OCI-M1 (cell line): ENCODE measurements at regions not wholly inside any gene's neighbourhood (a gene's known extent, or its start where the extent isn't known, plus 50 kb on each side); places are given as distances from the start of the nearest gene placed in this dataset.
"Not testable (repeated sequence)": the region's sequence is repeated elsewhere in the genome, so short reads cannot be mapped to it uniquely, and the experiment has no call there.

Experiments used
- DNase-seq: peaks from one replicate; lab custom pipeline; 2025; lab: John Stamatoyannopoulos, UW

DNA sequence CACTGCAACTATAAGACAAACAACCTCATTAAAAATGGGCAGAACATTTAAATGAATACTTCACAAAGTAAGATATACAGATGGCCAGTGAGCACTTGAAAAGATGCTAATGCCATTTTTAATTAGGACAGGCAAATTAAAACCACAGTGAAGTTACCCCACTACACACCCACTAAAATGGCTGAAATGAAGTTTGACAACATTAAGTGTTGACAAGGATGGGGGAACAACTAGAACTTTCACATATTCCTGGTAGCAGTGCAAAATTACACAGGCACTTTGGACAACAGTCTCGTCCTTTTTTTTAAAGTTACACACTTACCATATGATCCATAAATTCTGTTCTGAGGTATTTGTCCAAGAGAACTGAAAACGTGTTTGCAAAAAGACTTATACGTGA is 278.9 kb upstream of the DIO3 start:
- DNase-seq = no peak

DNA sequence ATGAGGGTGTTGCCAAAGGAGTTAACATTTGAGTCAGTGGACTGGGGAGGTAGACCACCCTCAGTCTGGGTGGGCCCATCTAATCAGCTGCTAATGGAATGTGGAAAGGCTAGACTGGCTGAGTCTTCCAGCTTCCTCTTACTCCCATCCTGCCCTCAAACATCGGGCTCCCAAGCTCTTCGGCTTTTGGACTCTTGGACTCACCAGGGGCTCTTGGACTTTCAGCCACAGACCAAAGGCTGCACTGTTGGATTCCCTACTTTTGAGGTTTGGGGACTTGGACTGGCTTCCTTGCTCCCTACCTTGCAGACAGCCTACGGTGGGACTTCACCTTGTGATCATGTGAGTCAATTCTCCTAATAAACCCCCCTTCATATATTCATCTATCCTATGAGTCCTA is 276.6 kb upstream of the DIO3 start:
- no peak for DNase-seq

DNA sequence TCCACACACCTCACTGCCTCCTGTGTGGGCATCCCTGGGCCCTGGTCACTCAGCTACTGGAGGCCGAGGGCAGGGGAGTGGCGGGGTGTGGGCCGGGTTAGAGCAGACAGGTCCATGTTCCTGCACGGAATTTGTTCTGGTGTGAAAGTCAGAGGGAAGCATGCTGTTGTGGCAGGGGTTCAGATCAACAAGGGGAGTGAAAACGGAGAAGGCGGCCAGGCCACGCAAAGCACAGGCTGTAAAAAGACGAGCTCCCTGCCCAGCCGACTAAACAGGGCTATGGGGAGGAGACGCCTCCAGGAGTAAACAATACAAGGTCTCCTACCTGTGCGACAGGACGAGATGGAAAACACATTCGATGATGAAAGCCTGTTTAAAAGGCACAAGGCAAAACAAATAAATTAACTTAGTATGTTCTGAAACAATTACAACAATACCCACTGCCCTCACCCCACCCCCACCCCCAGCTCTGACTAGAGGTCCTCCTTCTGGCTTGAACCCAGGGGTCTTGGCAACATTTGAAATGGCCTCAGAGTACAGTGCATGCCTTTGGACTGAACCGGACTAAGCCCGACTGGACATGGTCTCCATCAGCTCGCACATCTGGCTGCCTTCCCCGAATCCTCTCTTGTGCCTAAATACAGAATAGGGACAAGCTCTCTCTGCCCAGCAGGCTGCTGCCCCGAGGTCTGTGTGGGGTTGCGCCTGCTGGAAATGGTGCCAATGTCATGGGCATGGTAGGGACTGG is 274.9 kb upstream of the DIO3 start:
- no peak for DNase-seq

DNA sequence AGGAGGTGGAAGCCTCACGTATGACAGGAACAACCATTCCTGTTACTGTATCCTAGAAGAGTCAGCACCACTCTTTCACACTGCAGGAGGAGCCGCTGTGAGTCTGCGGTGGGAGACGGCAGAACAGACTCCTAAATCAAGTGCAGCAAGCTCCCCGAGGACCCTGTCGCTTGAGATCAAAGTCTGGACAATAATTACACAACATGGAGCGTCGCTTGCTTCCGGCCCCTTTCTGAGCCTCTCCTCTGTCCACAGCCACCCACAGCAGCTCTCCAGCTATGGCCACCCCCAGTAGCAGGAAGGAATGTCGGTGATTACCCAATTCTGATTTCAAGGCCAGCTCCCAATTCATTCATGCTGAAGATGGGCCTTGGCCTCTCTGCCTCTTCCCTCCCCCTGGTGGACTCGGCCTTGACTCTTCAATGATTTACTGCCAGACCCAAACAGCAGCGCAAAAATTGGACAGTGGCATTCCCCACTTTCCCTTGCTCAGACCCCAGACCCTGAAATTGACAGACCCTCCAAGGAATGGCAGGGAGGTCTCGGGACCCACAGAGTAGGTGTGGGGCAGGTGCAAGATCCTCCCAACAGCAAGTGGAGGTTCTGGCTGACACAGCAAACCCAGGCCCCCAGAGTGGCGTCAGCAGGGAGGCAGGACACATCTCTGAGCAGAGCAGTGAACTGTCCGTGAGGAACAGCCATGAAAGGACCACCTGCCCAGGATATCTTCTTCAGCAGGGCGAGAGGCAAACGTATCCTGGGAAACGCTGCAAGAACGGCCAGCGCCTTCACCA is 272.7 kb upstream of the DIO3 start:
- DNase-seq = no peak

DNA sequence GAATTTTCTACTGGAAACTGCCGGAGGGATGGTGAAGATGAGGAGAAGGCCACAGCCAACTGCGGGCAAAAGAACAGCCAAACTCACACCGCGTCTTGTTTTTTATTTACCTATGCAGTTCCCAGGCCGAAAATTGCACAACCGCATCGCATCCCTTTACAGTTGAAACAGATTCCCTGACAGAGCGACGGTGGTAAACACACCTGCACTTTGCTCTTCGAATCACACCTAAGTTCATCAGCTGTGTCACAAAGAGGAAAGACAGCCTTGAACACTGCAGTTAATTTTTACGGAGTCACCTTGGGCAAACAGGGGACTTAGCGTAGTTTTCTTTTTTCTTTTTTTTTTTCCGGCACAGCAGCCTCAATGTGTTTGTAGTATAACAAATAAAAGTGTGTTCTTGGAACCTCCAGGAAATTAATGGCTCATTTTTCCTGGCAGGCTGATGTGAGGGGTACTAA is 272.0 kb upstream of the DIO3 start:
- no peak for DNase-seq

DNA sequence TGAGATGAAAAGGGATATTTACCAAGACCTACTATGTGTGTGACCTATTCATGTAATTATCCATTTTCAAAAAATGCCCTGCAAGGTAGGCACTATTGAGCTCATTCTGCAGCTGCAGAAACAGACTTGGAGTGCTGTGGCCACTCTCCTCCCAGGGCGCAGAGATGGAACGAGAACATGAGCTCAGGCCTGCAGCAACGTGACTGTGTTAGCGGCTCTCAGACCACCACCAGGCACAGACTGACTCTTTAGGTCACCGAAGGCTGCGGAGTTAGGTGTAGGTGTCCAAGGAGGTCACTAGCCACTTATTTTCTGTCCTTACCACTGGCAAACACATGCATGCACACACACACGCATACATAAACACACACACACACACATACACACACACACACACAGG is 271.4 kb upstream of the DIO3 start:
- no peak for DNase-seq

DNA sequence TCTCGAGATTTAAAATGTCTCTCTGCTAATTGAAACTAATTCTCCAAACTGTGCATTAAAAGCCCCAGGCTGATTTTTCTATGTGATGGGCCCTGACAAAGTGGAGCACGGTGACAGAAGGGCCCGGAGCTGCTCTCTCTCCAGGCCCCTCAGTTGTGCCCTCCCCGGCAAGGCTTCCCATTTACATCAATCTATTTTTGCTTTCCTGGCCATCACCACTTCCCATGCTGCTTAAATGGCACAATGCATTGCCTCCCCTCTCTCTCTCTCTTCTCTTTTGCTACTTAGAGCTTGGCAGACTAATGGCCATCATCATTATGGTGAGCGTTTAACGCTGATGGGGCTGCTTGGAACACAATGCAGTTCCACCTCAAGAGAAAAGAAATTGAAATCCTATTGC is 270.7 kb upstream of the DIO3 start:
- DNase-seq = no peak

DNA sequence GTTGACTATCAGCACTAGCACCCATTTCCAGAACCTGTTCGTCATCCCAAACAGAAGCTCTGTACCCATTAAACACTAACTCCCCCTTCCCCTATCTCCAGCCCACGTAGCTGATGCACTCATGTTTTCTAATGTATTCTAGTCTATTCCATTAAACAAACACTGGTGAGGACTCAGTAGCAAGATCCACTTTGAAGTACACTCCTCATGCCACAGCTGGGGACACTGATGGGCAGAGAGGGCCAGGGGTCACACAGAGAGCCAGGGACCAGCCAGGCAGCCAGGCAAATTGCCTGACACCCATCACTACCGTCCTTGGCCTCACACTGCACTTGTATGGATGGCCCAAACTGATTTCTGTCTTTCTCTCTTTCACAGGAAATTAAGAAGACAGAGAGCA is 269.9 kb upstream of the DIO3 start:
- no peak for DNase-seq

DNA sequence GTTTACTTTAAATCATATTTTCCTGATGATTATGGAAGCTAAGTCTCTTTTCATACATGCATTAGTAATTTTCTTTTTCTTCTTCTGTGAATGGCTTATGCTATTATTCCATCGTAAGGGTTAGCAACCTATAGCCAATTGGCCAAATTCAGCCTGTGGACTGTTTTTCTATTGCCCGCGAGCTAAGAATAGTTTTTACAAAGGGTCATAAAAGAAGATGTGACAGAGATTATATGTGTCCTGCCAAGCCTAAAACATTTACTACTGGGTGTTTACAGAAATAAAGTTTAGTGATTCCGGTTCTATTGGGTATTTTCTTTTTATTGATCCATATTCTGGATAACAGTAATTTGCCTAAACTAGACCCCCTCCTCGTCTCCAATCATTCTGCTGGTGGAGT is 268.8 kb upstream of the DIO3 start:
- DNase-seq = no peak

DNA sequence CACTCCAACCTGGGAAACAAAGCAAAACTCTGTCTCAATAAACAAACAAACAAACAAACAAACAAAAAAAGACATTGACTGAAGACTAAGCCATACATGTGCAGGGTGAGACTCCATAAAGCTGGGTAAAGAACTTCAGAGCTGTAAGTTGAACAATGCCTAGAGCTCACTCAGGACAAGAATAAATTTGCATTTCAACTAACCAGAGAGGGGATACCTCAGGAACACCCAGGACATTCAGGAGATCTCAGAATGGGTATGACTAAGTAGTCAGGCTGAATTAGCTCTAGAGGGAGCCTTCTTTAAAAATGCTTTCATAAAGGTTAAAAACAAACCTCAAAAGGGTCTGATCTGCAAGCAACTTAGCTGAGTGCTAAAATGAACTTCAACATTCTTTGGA is 267.7 kb upstream of the DIO3 start:
- DNase-seq = no peak

DNA sequence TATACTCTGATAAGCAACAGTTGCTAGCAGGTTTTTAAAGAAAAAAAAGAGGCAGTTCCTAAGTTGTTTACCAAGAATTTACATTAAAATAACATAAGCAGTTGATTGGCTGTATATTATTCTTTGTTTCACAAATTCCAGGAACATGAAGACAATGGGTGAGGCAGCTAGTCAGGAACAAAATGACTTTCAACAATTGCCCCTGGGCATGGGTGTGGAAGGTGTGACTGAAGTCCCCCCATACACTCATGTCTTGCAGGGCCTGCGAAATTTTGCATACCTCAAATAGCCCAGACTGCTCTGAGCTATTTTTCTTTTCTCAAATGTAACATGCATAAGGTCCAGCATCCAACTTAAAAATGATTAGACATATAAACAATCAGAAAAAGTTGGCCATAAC is 267.2 kb upstream of the DIO3 start:
- DNase-seq = no peak

DNA sequence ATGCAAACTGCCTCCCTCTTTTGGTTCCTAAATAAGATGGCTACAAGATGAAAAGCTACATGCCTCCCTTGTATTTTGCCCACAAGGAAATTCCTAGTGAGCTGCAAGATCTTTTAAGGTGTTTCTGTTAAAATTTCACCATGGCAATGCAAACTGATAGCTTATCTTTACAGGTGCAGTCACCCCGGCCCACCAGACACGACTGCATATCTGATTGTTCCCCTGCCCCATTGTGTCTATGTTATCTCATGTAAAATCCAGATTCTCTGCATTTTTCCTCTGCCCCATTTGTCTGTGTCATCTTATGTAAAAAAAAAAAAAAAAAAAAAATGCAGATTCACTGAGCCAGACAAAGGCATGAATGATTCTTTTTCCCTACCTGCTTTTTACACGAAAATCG is 261.5 kb upstream of the DIO3 start:
- not testable (repeated sequence) for DNase-seq

DNA sequence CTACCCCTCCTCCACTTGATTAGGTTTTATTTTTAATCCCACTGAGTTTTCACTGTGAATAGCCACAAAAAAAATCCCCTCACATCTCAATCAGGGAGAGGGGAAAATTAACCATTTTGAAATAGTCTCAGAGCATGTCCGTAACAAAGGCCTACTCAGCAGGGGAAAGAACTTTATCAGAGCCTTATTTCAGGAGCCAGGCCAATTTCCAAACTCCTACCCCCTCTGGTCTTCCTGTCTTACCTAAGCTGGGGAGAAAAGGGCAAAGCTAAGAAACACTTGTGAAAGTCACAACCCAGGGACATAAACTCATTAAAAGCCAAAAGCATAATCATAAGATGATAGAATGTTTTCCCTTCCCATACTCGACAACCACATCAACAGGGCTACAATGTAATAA is 260.3 kb upstream of the DIO3 start:
- DNase-seq = no peak

DNA sequence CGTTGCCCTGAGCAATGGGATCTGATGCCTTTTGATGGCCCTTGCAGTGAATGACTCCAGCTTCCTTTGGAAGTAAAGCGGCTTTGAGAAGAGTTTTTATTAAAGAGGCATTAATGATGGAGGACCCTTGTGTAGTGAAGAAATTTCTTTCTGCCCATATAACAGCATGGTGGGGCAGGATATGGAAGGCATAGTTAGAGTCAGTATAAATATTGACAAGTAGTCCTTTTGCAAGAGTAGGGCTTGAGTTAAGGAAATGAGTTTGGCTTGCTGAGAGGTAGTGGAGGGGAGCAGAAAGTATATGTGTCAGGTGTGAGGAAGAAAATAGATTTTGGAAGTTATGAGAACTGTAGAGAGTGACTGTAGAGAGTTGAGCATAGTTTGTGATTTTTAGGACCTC is 254.1 kb upstream of the DIO3 start:
- DNase-seq = not testable (repeated sequence)

DNA sequence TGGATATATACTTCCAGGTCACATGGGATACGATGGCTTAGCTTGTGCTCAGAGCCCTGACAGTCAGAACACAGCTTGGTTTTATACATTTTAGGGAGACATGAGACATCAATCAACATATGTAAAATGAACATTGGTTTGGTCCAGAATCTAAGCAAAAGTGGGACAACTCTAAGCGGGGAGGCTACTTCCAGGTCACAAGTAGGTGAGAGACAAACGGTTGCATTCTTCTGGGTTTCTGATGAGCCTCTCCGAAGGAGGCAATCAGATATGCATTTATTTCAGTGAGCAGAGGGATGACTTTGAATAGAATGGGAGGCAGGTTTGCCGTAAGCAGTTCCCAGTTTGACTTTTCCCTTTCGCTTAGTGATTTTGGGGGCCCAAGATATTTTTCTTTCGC is 250.1 kb upstream of the DIO3 start:
- DNase-seq = not testable (repeated sequence)

DNA sequence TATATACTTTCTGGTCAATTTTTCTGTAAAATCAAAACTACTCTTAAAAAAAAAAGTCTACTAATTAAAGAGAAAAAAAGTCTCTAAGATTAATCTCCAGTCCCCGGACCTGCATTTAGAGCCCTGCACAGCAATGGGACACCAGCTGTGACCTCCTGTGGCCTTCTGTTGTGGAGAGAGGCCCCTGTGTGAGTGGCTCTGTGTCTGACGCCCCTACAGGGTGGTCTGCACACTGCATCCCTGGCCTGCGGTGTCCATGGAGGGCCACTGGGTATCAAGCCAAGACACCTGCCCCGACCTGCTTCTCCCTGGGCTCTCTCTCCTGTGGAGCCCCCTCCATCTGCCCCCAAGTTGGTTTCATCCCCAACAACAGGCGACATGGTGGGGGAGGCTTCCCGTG is 248.0 kb upstream of the DIO3 start:
- DNase-seq = no peak

DNA sequence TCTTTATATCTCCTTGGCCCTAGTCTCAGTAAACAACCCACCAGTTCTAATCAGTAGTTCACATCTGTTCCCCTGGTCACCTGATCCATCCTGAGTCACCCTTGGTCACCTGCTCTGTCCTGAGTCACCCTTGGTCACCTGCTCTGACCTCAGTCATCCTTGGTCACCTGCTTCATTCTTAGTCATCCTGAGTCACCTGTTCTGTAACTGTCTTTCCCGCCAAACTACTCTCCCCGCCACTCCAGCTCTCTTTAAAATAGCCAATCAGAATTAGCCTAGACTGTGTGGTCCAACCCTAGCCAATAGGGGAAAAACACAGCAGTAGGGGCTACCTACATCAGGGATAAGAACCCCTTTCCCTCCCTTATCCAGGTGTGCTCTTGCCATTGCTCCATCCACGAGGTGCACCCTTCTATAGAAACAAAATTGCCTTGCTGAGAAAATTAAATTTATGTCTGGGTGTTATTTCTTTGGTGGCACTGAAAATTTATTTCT is 245.4 kb upstream of the DIO3 start:
- peak; percentile 6 for DNase-seq

DNA sequence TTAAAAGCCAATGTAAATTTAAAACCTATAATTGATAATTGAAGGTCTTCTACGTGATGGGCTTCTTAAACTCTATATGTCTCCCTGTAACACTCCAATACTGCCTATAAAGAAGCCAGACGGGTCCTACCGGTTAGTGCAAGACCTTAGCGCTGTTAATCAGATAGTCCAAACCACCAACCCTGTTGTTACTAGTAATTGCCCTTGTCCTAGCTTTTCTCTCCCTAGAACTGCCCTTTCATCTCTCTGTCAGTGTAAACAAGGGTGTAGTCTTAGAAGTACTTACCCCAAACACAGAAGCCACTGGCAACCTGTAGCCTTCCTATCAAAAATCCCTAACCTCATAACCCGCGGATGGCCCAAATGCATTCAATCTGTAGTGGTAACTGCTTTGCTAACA is 243.0 kb upstream of the DIO3 start:
- DNase-seq = no peak

DNA sequence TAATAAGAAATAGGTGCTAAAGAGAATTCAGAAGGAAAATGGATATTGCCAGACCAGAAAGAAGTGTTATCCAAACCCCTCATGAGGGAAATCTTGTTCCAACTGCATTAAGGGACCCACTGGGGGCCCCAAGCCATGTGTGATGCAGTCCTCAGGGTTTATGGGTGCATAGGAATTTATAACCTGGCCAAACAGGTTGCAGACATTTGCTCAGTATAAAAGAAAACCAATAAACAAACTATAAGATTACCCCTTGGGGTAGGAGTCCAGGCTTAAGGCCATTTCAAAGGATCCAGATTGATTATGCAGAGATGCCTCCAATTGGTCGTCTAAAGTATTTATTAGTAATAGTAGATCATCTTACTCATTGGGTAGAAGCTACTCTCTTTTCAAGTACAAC is 240.9 kb upstream of the DIO3 start:
- no peak for DNase-seq

DNA sequence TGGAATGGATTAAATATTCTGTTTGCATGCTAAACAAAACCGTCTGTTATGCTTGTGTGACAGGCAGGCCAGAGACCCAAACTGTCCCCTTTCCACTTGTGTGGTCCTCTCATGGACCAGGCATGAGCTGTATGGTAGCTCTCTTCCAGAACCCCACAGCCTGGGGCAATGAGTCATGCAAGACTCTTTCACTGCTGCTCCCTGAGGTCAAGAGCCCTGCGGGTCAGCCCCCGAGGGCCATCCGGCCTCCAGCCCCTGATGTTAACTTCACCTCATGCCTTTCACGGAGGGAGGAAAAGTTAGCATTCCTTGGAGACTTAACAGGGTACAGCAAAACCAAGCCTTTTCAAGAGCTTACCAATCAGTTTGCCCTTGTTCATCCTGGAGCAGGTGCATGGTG is 239.1 kb upstream of the DIO3 start:
- DNase-seq = no peak

DNA sequence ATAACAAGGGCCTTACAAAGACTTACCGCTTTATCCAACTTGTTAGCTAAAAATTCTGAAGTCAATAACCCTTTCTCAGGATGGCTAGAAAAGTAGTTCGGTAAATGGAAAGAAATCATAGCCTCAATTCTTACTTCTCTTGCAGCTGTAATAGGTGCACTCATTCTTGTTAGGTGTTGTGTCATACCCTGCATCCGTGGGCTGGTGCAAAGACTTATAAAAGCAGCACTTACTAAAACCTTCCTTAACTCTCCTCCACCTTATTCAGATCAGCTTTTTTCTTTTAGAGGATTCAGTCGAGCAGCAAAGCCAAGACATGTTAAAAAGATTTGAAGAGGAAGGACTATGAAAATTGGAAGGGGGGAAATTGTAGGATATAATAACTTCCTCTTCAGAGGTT is 238.2 kb upstream of the DIO3 start:
- no peak for DNase-seq

DNA sequence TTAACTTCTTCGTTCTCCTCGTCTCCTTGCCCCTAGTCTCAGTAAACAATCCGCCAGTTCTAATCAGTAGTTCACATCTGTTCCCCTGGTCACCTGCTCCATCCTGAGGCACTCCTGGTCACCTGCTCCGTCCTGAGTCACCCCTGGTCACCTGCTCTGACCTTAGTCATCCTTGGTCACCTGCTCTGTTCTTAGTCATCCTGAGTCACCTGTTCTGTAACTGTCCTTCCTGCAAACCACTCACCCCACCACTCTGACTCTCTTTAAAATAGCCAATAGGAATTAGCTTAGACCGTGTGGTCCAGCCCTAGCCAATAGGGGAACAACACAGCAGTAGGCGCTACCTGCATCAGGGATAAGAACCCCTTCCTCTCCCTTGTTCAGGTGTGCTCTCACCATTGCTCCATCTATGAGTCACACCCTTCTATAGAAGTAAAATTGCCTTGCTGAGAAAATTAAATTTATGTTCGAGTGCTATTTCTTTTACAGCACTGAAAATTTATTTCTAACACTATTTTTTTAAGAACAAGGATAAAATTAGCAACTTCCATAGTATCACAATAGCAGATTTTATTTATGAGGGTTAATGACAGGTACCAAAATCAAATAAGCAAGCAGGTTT is 237.6 kb upstream of the DIO3 start:
- DNase-seq = not testable (repeated sequence)

DNA sequence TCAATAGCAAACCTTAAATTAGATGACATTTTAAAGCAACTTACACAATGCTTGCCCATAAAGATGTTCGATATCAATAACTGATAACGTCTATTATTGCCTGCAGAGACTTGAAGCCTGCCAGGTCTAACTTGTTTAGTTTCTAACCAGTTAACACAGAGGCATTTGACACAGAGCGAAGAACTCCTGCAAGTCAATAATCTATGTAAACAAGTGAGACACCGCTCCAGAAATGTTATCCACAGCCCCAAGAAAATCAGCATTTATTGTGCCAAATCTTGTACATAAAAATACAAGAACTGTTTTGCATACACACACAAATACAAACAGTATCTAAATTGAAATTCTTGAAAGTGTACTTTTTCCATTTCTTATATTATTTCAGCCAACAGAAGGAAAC is 236.0 kb upstream of the DIO3 start:
- DNase-seq = no peak
